Large intestine (tissue), 3 donors: ENCODE measurements at regions not wholly inside any gene's neighbourhood (a gene's known extent, or its start where the extent isn't known, plus 50 kb on each side); places are given as distances from the start of the nearest gene placed in this dataset.
"Not testable (repeated sequence)": the region's sequence is repeated elsewhere in the genome, so short reads cannot be mapped to it uniquely, and the experiment has no call there.

Experiments
- DNase-seq, 2 donors: peaks; one replicate each; pipeline versions ENCODE4 v3.0.0 to v3.0.0-alpha.2; 2013
- H3K27ac ChIP-seq: one replicate; pipeline ENCODE4 v1.5.1; 2013; ENCODE audit warnings: low read length
- H3K27me3 ChIP-seq: 2 replicates; pipeline ENCODE4 v1.6.1; 2013; ENCODE audit warnings: low read length; ENCODE audit not compliant: control insufficient read depth, insufficient read depth
- H3K36me3 ChIP-seq: 2 replicates; pipeline ENCODE4 v1.6.1; 2013; ENCODE audit warnings: low read length; ENCODE audit not compliant: control insufficient read depth, insufficient read depth
- H3K4me1 ChIP-seq: one replicate; pipeline ENCODE4 v1.6.1; 2013; ENCODE audit warnings: low read length; ENCODE audit not compliant: control insufficient read depth, insufficient read depth
- H3K4me3 ChIP-seq: one replicate; pipeline ENCODE4 v1.5.1; 2013; ENCODE audit warnings: low read length
- H3K9me3 ChIP-seq: one replicate; pipeline ENCODE4 v1.6.1; 2013; ENCODE audit warnings: mild to moderate bottlenecking, low read depth, low read length, moderate library complexity; ENCODE audit not compliant: control insufficient read depth
- WGBS: methylation state at CpG from one replicate; pipeline ENCODE4 v1.1.5; 2013; ENCODE audit warnings: low lambda C conversion rate; ENCODE audit not compliant: insufficient coverage; 5-methylcytosine and 5-hydroxymethylcytosine counted together

DNA sequence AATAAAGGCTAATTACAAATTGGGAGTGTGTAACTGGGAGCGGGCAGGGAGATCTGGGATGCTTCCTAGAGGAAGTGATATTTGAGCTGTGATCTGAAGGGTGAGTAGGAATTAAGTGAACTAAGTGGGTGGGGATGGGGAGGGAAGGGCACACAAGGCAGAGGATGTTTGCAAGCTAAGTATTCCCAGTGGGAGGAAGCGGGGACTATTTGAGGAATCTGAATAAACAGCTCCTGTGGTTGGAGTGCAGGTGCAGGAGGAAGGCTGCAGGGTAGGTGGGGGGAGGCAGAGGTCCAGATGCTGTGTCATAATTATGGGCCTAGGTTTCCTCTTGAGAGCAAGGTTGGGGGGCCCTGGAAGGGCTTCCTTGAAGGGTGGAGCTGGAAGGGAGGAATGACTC lies 102.1 kb upstream of the HS3ST2 start:
- H3K27me3 ChIP-seq = no peaks in the 10 kb centered on the region
- no peak overlapping the region for H3K27ac ChIP-seq
- H3K36me3 ChIP-seq = no peaks in the 10 kb centered on the region
- H3K4me1 ChIP-seq = no peaks in the 10 kb centered on the region
- 83% methylated on average over 1 of the region's 2 CpGs for WGBS
- H3K9me3 ChIP-seq = peaks cover 9% of the 10 kb centered on the region
- no peak overlapping the region for H3K4me3 ChIP-seq
- DNase-seq = no peak

GRCh38 chr16:22712471-22712870 lies 101.5 kb upstream of the HS3ST2 start:
- Histone ChIP-seq H3K36me3 (no peaks in the 10 kb centered on the region), H3K9me3 (peaks cover 9% of the 10 kb centered on the region), H3K27me3 (peaks cover 3% of the 10 kb centered on the region), H3K4me3 (no peak overlapping the region), H3K27ac (no peak overlapping the region), H3K4me1 (no peaks in the 10 kb centered on the region)
- no peak for DNase-seq
- no CpG with 5 or more reads among the region's 5 CpGs for WGBS

- no CpG with 5 or more reads among the region's 2 CpGs for WGBS
- H3K9me3 ChIP-seq, H3K27ac ChIP-seq, H3K4me3 ChIP-seq, H3K36me3 ChIP-seq, DNase-seq, H3K4me1 ChIP-seq, H3K27me3 ChIP-seq: not testable (repeated sequence)
These were observed 95.4 kb upstream of the HS3ST2 start for GRCh38 chr16:22718598-22718997.

DNA sequence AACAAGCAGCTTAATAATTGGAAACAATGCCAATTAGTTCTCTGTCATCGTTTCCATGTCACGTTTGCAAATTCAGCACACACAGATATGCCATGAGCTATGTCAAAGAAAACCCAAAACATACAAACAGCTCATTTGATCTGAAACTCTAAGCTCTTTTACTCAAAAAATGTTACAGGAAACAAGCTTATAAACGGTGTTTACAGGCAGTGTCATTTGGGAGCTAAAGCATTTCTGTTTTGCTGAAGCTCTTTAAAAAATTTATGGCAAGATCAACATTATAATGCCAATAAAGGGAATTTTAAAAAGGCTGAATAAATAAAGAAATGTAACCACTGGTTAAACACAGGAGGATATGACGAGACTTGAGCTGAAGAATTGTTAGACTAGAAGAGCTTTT lies 94.0 kb upstream of the HS3ST2 start:
- WGBS = 73% methylated on average over 3 of the region's 4 CpGs
- Histone ChIP-seq H3K9me3 (peaks cover 7% of the 10 kb centered on the region), H3K36me3 (no peaks in the 10 kb centered on the region), H3K27ac (no peak overlapping the region), H3K4me1 (no peaks in the 10 kb centered on the region), H3K27me3 (peaks cover 3% of the 10 kb centered on the region), H3K4me3 (no peak overlapping the region)
- DNase-seq = no peak

- 80% methylated on average over 5 of the region's 8 CpGs for WGBS
- Histone ChIP-seq H3K4me1 (no peaks in the 10 kb centered on the region), H3K9me3 (peaks cover 7% of the 10 kb centered on the region), H3K27ac (no peak overlapping the region), H3K27me3 (peaks cover 3% of the 10 kb centered on the region), H3K4me3 (no peak overlapping the region), H3K36me3 (no peaks in the 10 kb centered on the region)
- DNase-seq = no peak
These were observed 92.4 kb upstream of the HS3ST2 start for GRCh38 chr16:22721511-22722100.

GRCh38 chr16:22722551-22723541 lies 91.1 kb upstream of the HS3ST2 start:
- 100% methylated on average over 1 of the region's 48 CpGs for WGBS
- not testable (repeated sequence) for H3K36me3 ChIP-seq, H3K4me1 ChIP-seq, H3K9me3 ChIP-seq, H3K27me3 ChIP-seq, H3K4me3 ChIP-seq, H3K27ac ChIP-seq, DNase-seq

DNA sequence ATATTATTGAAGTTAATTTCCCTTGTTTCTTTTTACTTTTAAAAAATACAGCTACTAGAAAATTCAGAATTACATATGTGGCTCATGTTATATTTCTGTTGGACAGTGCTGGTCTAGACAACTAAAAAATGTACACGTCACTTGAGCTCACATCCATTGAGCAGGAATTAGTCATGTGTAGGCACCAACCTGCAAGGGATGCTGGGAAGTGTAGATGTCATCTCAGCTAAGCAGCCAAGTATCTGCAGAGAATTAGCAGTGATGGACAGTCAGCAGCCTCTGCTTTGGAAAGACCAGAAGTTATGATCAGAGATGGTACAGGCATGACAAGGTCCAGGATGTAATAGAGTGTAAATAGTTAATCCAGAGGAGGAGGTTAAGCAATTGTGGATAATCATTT lies 87.1 kb upstream of the HS3ST2 start:
- Histone ChIP-seq H3K36me3 (no peaks in the 10 kb centered on the region), H3K27ac (no peak overlapping the region), H3K9me3 (peaks cover 7% of the 10 kb centered on the region), H3K27me3 (peaks cover 5% of the 10 kb centered on the region), H3K4me3 (no peak overlapping the region), H3K4me1 (no peaks in the 10 kb centered on the region)
- no peak for DNase-seq
- no CpG with 5 or more reads among the region's 1 CpG for WGBS

DNA sequence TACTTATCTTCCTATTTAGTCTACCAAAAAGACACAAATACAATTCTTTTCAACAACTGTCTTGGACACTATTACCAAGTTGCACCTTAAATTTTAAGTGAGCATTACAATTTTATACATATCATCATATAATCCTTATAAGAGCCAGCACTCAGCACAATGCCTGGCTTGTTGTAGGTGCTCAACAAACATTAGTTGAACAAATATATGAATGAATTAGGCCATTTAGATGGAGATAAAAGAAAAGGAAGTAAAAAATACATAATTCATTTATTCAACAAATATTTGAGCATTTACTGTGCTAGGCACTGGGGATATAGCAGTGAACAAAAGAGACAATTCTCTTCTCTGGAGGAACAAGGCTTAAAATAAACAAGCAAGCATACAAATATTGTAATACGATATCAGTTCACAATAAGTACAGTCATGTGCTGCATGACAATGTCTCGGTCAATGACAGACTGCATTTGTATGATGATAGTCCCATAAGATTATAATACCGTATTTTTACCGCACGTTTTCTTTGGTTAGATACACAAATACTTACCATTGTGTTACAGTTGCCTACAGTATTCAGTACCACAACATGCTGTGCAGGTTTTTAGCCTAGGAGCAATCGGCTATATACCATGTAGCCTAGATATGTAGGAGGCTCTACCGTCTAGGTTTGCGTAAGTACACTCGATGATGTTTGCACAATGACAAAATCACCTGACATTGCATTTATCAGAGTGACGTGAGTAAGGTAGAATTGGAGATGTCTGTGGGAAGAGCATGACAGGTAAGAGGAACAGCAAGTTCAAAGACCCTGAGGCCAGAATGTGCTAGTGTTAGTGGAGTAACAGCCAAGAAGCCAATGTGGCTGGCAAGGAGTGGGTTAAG lies 86.4 kb upstream of the HS3ST2 start:
- Histone ChIP-seq H3K27me3 (peaks cover 5% of the 10 kb centered on the region), H3K4me3 (no peak overlapping the region), H3K27ac (no peak overlapping the region), H3K4me1 (no peaks in the 10 kb centered on the region), H3K9me3 (peaks cover 7% of the 10 kb centered on the region), H3K36me3 (no peaks in the 10 kb centered on the region)
- WGBS = 71% methylated on average over 2 of the region's 10 CpGs
- no peak for DNase-seq

GRCh38 chr16:22728167-22728836 lies 85.7 kb upstream of the HS3ST2 start:
- H3K4me3 ChIP-seq = no peak overlapping the region
- H3K27ac ChIP-seq = no peak overlapping the region
- no CpG with 5 or more reads among the region's 4 CpGs for WGBS
- DNase-seq = no peak
- no peaks in the 10 kb centered on the region for H3K4me1 ChIP-seq
- no peaks in the 10 kb centered on the region for H3K36me3 ChIP-seq
- H3K27me3 ChIP-seq = peaks cover 8% of the 10 kb centered on the region
- H3K9me3 ChIP-seq = peaks cover under 1% of the 10 kb centered on the region

GRCh38 chr16:22732400-22732799 lies 81.6 kb upstream of the HS3ST2 start:
- no CpG with 5 or more reads among the region's 2 CpGs for WGBS
- DNase-seq = no peak
- Histone ChIP-seq H3K36me3 (no peaks in the 10 kb centered on the region), H3K4me1 (no peaks in the 10 kb centered on the region), H3K4me3 (no peak overlapping the region), H3K27me3 (peaks cover 14% of the 10 kb centered on the region), H3K9me3 (no peaks in the 10 kb centered on the region), H3K27ac (no peak overlapping the region)
